PC-3 (cell line): ENCODE measurements at regions not wholly inside any gene's neighbourhood (a gene's known extent, or its start where the extent isn't known, plus 50 kb on each side); places are given as distances from the start of the nearest gene placed in this dataset.

Experiments used
- CTCF ChIP-seq: fragments of 300-600 bp; sonication (generic); conservative IDR thresholded peaks from 2 replicates; pipeline ENCODE4 v1.5.1; 2017; ENCODE audit warnings: antibody characterized with exemption, low read depth, mild to moderate bottlenecking, low read length
- EZH2 ChIP-seq: fragments of 300-600 bp; sonication (generic); IDR thresholded peaks from one replicate; pipeline ENCODE4 v1.6.1; 2017; ENCODE audit warnings: antibody characterized with exemption, mild to moderate bottlenecking, low read length; ENCODE audit not compliant: unreplicated experiment
- EZH2phosphoT487 ChIP-seq: fragments of 300-600 bp; sonication (generic); IDR thresholded peaks from 2 replicates; pipeline ENCODE4 v1.6.1; 2018; ENCODE audit warnings: mild to moderate bottlenecking, antibody characterized with exemption, low read length, borderline replicate concordance

GRCh38 chr5:30687461-30687860 is 506.0 kb upstream of the CDH6 start:
- TF ChIP-seq CTCF (no peak), EZH2 (no peak), EZH2phosphoT487 (no peak)
